Adipocyte (in vitro differentiated cells): ENCODE measurements at regions not wholly inside any gene's neighbourhood (a gene's known extent, or its start where the extent isn't known, plus 50 kb on each side); places are given as distances from the start of the nearest gene placed in this dataset.

ENCODE experiments used
- DNase-seq: peaks from one replicate; pipeline ENCODE4 v3.0.0-alpha.2; 2015; ENCODE audit warnings: low read depth
- H3K27me3 ChIP-seq: replicated peaks from 2 replicates; pipeline ENCODE4 v1.7.0; 2013; ENCODE audit warnings: mild to moderate bottlenecking, low read length, moderate library complexity; ENCODE audit not compliant: control insufficient read depth, insufficient read depth
- H3K36me3 ChIP-seq: 2 replicates; pipeline ENCODE4 v1.7.0; 2013; ENCODE audit warnings: low read length, mild to moderate bottlenecking, moderate library complexity; ENCODE audit not compliant: control insufficient read depth, insufficient read depth, severe bottlenecking
- H3K4me1 ChIP-seq: 2 replicates; pipeline ENCODE4 v1.7.0; 2013; ENCODE audit warnings: mild to moderate bottlenecking, low read length, moderate library complexity; ENCODE audit not compliant: control insufficient read depth, insufficient read depth
- H3K4me3 ChIP-seq: 2 replicates; pipeline ENCODE4 v1.7.0; 2013; ENCODE audit warnings: mild to moderate bottlenecking, low read length, moderate library complexity
- H3K9ac ChIP-seq: 2 replicates; pipeline ENCODE4 v1.7.0; 2013; ENCODE audit warnings: mild to moderate bottlenecking, low read length, moderate library complexity
- H3K9me3 ChIP-seq: 2 replicates; pipeline ENCODE4 v1.7.0; 2013; ENCODE audit warnings: mild to moderate bottlenecking, low read length, moderate library complexity; ENCODE audit not compliant: control insufficient read depth

DNA sequence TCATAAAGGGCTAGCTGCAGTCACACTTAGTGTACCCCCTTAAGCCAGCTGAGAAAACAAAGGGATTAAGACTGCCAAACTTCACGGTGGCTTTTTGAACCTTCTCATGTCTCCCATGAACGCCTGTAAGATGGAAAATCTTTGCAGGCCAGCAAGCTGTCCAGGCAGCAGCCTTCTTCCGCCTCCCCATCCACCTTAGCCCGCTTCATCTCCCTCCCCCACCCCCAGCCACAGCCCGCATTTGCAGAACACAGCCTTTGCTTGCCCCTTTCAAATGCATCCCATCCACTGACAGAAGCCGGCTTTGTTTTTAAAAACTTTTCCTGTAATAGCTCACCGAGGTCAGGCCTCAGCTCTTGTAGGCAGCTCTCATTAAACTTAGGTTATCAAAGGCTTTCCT is 113.8 kb upstream of the FAM9B start:
- no peak overlapping the region for H3K9ac ChIP-seq
- no peaks in the 10 kb centered on the region for H3K36me3 ChIP-seq
- DNase-seq: no peak
- H3K9me3 ChIP-seq: peaks cover 8% of the 10 kb centered on the region
- no peak overlapping the region for H3K4me3 ChIP-seq
- no peaks in the 10 kb centered on the region for H3K27me3 ChIP-seq
- peaks cover 29% of the 10 kb centered on the region for H3K4me1 ChIP-seq

DNA sequence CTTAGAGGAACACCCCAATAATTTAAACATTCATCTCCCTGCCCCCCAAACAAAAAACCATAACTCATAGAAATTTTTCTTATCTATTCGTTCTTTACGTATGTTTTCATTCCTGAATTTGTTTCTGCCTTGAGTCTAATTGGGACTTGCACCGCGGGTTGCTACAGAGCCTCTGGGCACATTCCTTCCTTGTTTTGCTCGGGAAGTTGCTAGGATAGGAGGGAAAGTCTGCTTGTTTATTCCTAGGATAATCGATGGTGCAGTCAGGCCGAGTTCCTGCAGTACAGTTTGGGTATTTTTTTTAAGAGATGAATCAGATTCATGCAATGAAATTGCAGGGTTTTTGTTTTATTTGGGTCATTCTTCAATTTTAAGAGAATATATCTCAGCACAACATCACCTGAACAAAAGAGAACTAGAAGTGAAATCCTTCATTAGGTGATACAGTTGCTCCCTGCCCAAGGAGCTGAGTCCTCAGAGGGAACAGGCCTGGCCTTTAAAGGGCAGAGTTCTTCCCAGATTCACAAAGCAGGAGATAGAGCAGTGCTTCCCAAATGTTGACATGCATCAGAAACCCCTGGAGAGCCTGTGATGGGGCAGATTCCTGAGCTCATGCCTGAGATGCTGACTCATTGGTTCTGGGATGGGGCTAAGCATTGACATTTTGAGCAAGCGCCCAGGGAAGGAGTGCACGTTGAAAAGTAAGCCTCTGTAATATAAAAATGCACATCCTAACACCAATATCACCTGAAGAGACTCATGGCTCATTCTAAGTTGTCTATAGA is 114.9 kb upstream of the FAM9B start:
- Histone ChIP-seq H3K36me3 (no peaks in the 10 kb centered on the region), H3K4me1 (peaks cover 29% of the 10 kb centered on the region), H3K9me3 (peaks cover 8% of the 10 kb centered on the region), H3K9ac (peak overlapping the region; percentile 62), H3K27me3 (no peaks in the 10 kb centered on the region), H3K4me3 (peak overlapping the region; percentile 46)
- DNase-seq: peak; percentile 65

DNA sequence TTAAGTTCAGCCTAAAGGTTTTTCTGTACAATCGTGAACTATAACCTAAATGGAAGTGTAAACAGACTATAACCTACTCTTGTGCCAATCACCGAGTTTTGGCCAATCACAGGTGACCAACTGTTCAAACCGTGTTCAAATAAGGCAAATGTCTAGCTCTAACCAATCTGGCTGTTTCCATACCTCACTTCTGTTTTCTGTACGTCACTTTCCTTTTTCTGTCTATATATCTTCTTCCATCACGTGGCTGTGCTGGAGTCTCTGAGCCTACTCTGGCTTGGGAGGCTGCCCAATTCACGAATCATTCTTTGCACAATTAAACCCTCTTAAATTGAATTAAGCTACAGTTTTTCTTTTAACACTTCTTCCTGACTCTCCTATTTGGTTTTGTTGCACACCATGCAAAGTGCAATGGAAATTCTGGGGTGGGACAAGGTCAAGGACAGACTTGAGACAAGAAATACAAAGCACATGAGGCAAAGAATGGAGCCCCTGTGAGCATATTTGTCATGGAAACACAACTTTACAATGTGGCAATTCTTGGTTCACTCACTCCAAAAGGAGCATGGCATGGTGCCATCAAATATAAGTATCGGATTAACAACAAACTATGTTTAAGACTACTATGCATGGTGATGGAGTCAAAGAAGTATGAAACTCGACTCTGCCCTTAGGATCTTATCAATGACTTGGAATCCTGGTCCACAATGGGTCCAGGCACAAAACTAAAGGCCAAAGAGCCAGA is 115.7 kb upstream of the FAM9B start:
- H3K9me3 ChIP-seq: peaks cover 8% of the 10 kb centered on the region
- H3K9ac ChIP-seq: no peak overlapping the region
- H3K36me3 ChIP-seq: no peaks in the 10 kb centered on the region
- no peaks in the 10 kb centered on the region for H3K27me3 ChIP-seq
- H3K4me1 ChIP-seq: peaks cover 25% of the 10 kb centered on the region
- peak; percentile 29 for DNase-seq
- no peak overlapping the region for H3K4me3 ChIP-seq

DNA sequence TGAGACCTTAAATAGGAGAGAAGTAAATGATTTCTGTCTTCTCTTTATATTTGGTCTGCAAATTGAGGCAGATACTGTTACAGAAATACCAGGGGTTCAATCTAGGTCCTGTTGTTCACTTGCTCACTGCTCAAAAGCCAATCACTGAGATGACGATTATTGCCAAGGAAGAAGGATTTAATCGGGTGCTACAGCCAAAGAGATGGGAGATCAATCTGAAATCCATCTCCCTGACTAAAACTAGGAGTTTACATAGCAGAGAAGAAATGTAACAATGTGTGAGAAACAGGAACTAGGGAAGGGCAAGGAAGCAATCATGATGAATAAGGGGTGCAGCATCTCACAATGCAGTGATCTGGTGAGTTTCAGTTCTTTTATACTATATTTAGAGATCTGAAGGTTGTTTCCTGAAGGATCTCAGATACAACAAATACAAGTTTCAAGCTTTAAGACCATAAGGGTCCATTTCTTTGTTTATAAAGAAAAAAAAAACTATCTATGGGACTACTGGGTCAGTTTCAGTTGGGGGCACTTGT is 117.9 kb upstream of the FAM9B start:
- H3K4me3 ChIP-seq: no peak overlapping the region
- no peaks in the 10 kb centered on the region for H3K36me3 ChIP-seq
- no peak overlapping the region for H3K9ac ChIP-seq
- no peak for DNase-seq
- no peaks in the 10 kb centered on the region for H3K27me3 ChIP-seq
- H3K4me1 ChIP-seq: peaks cover 18% of the 10 kb centered on the region
- peaks cover 8% of the 10 kb centered on the region for H3K9me3 ChIP-seq

DNA sequence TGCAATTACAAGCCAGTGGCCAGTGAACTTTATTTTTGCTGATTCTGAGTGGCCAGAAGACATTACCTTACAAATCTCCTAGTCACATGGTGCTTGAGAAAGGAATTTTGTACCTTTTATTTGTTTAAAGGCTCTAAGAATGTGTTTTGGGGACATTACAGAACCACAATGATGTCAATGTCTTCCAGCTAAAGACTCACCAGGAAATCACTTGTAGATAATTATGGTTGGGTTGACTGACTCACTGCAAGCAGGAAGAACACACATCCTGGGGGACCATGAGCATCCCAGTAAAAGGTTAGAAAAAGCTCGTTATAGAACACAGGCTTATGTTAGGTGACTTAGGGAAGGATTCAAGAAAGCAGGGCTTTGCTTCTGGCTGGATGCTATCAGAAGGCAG is 119.4 kb upstream of the FAM9B start:
- H3K4me3 ChIP-seq: no peak overlapping the region
- no peaks in the 10 kb centered on the region for H3K27me3 ChIP-seq
- peaks cover 8% of the 10 kb centered on the region for H3K9me3 ChIP-seq
- peaks cover 17% of the 10 kb centered on the region for H3K4me1 ChIP-seq
- no peak overlapping the region for H3K9ac ChIP-seq
- H3K36me3 ChIP-seq: no peaks in the 10 kb centered on the region
- DNase-seq: no peak

DNA sequence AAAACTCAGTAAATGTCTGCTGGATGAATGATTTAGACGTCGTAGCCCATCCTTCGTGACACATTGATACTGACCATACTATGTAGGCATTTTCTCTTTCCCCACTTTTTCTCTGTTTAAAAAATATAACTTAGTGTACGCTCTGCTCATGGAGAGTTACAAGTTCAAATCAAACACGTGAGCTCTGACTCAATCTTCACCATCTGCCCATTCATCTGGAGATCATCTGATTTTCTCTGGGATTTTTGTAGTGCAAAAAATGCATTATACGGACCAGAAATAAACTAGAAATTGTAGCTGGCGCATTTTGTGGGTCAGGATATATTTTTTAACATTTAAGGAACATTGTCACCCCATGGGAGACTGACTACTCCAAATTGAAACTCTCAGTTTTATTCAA is 124.7 kb upstream of the FAM9B start:
- Histone ChIP-seq H3K9ac (no peak overlapping the region), H3K36me3 (no peaks in the 10 kb centered on the region), H3K27me3 (no peaks in the 10 kb centered on the region), H3K9me3 (no peaks in the 10 kb centered on the region), H3K4me3 (no peak overlapping the region), H3K4me1 (peaks cover 3% of the 10 kb centered on the region)
- DNase-seq: no peak

DNA sequence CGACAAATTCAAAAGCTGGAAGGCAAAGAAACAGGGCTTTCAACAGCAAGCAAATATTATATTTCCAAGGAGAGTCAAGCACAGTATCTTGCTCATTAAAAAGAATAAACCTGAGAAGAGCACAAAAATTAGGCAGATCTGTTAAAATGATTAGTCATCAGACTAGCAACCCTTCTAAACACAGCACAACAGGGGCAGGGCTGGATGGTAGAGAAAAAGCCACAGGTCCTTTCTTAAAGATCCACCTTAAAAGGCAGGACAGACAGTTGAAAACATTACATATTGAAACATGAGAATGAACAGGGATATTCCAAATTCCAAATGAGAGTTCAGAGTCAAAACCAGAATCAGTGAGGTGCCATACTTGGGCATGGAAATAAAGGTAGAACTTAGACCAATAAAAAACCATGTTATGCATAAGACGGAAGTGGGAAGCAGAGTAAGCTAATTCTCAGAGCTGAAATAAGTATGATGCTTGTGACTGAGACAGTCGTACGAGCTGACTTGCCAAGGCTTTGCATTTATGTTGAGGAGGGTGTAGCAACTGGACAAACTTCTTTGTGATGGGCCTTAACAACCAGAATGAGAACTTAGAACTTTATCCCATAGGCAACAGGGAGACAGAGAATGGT is 126.9 kb upstream of the FAM9B start:
- Histone ChIP-seq H3K27me3 (no peaks in the 10 kb centered on the region), H3K36me3 (no peaks in the 10 kb centered on the region), H3K4me1 (peaks cover 9% of the 10 kb centered on the region), H3K4me3 (no peak overlapping the region), H3K9me3 (peaks cover 3% of the 10 kb centered on the region), H3K9ac (no peak overlapping the region)
- DNase-seq: no peak

DNA sequence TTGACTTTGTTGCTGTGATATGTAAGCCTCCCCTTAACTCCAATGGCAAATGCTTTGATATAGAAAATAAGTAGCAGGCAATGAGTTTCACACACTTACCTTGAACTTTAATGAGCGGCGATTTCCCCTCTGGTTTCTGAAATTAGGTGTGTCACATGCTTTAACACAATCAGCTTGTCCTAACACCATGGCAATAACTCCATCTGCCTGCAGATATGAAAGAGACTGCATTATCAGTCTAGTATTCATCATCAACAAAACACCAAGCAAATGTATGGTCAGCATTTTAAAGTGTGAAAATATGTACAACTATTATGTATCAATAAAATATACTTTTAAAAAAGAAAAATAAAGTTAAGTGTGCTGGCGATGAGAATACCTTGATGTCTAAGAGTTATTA is 128.8 kb upstream of the FAM9B start:
- H3K36me3 ChIP-seq: no peaks in the 10 kb centered on the region
- DNase-seq: no peak
- H3K9ac ChIP-seq: no peak overlapping the region
- H3K4me3 ChIP-seq: no peak overlapping the region
- H3K4me1 ChIP-seq: peaks cover 9% of the 10 kb centered on the region
- H3K9me3 ChIP-seq: peaks cover 10% of the 10 kb centered on the region
- H3K27me3 ChIP-seq: no peaks in the 10 kb centered on the region

DNA sequence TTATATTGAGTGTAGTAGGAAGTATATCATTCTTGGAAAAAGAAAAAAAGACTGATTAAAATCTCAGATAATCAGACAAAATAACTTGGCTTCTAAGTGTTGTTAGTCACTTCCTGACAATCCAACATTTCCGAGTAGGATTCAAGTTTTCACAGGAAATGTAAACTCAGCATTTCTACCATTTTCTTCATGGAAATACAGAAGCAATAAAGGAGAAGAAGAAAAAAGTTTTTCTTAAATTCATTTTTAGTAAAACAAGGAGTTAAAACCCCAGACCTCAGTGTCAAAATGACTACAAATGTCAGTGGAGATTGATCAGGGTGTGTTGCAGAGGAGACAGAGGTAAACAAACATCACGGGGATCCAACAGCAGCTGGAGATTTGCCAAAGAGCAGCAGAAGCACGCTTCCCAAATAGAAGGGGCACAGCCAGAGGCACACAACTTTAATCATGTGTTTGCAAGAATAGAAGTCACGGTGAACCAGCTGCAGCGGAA is 129.3 kb upstream of the FAM9B start:
- Histone ChIP-seq H3K9ac (no peak overlapping the region), H3K27me3 (no peaks in the 10 kb centered on the region), H3K4me3 (peak overlapping the region; percentile 64), H3K4me1 (peaks cover 9% of the 10 kb centered on the region), H3K36me3 (no peaks in the 10 kb centered on the region), H3K9me3 (peaks cover 10% of the 10 kb centered on the region)
- DNase-seq: no peak

DNA sequence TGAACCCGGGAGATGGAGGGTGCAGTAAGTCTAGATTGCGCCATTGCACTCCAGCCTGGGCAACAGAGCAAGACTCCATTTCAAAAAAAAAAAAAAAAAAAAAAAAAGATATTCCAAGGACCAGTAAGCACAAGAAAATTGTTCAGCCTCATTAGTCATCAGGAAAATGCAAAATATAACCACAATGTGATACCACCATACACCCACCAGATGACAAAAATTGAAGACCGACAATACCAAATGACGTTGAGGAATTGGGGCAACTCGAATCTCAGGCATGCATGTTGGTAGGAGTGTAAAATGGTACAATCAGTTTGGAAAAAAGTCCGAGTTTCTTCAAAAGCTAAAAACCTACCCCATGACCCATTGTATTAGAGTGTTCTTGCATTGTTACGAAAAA is 130.2 kb upstream of the FAM9B start:
- Histone ChIP-seq H3K9ac (no peak overlapping the region), H3K9me3 (peaks cover 13% of the 10 kb centered on the region), H3K4me1 (peaks cover 9% of the 10 kb centered on the region), H3K27me3 (no peaks in the 10 kb centered on the region), H3K36me3 (no peaks in the 10 kb centered on the region), H3K4me3 (no peak overlapping the region)
- DNase-seq: no peak
